GM20000 (cell line): ENCODE measurements at regions not wholly inside any gene's neighbourhood (a gene's known extent, or its start where the extent isn't known, plus 50 kb on each side); places are given as distances from the start of the nearest gene placed in this dataset.

Experiments used
- DNase-seq: peaks from one replicate; pipeline ENCODE4 v3.0.0; 2012; ENCODE audit warnings: low spot score
- CTCF ChIP-seq: IDR thresholded peaks from 2 replicates; pipeline ENCODE4 v1.5.1; 2012; ENCODE audit warnings: mild to moderate bottlenecking, control low read depth; ENCODE audit errors: extremely low read depth, missing control alignments

GRCh38 chr9:116070256-116070914, 83.2 kb upstream of the PAPPA start:
- DNase-seq = no peak

GRCh38 chr9:116072046-116072445, 81.5 kb upstream of the PAPPA start:
- TF ChIP-seq CTCF = no peak
- DNase-seq = no peak

More at GRCh38 chr9:116070256-116070914, 83.2 kb upstream of the PAPPA start:
- TF ChIP-seq CTCF = no peak

GRCh38 chr9:116073826-116074225, 79.8 kb upstream of the PAPPA start:
- no peak for TF ChIP-seq CTCF
- no peak for DNase-seq

GRCh38 chr9:116074658-116075057, 78.9 kb upstream of the PAPPA start:
- no peak for DNase-seq

GRCh38 chr9:116075191-116075590, 78.4 kb upstream of the PAPPA start:
- no peak for TF ChIP-seq CTCF
- no peak for DNase-seq

More at GRCh38 chr9:116074658-116075057, 78.9 kb upstream of the PAPPA start:
- TF ChIP-seq CTCF = no peak

GRCh38 chr9:116078640-116079039, 75.0 kb upstream of the PAPPA start:
- DNase-seq = no peak
- no peak for TF ChIP-seq CTCF

GRCh38 chr9:116080561-116080960, 73.0 kb upstream of the PAPPA start:
- no peak for TF ChIP-seq CTCF
- no peak for DNase-seq
